ENCODE measurements at regions not wholly inside any gene's neighbourhood (a gene's known extent, or its start where the extent isn't known, plus 50 kb on each side); places are given as distances from the start of the nearest gene placed in this dataset.

- no peak overlapping the region for H3K9ac ChIP-seq (ENCODE audit: extremely low read depth, insufficient read length, low read length)
- no peak overlapping the region for H2BK20ac ChIP-seq (ENCODE audit: low read depth, low read length, poor library complexity, severe bottlenecking)
- H3K18ac ChIP-seq (ENCODE audit: insufficient read length, low read depth, low read length): no peak overlapping the region
- H2BK120ac ChIP-seq (ENCODE audit: low read depth, low read length, poor library complexity, severe bottlenecking): no peak overlapping the region
- no peaks in the 10 kb centered on the region for H4K20me1 ChIP-seq (ENCODE audit: control insufficient read depth, insufficient read depth, insufficient read length)
- no peak overlapping the region for H2AFZ ChIP-seq (ENCODE audit: low read length)
- no peaks in the 10 kb centered on the region for H3K9me3 ChIP-seq (ENCODE audit: control insufficient read depth, low read depth, low read length)
- WGBS (ENCODE audit: extremely low coverage, insufficient read length, low lambda C conversion rate): no CpG with 5 or more reads among the region's 1 CpG
- H3K79me2 ChIP-seq (ENCODE audit: insufficient read depth, low read length): 0 out of 2 replicates have a peak, but pooled peaks cover under 1% of the 10 kb centered on the region
- H3K27ac ChIP-seq (ENCODE audit: insufficient read length, low read depth, low read length): no peak overlapping the region
- no peak for TF ChIP-seq CTCF (conservative IDR thresholded peaks at IDR 0.05)
- H3K14ac ChIP-seq (ENCODE audit: insufficient read depth, low read length): no peak overlapping the region
- no peaks in the 10 kb centered on the region for H3K27me3 ChIP-seq (ENCODE audit: insufficient read depth, low read length)
- H3K23ac ChIP-seq (ENCODE audit: insufficient read length, low read depth, low read length): no peak overlapping the region
- peaks cover 2% of the 10 kb centered on the region; the same call in 1 of the 2 replicates for H3K27me3 Mint-ChIP-seq (ENCODE audit: low read depth)
- H2BK5ac ChIP-seq (ENCODE audit: insufficient read length, low read length): no peak overlapping the region
- no peaks in the 10 kb centered on the region for H3K9me3 Mint-ChIP-seq
- H4K91ac ChIP-seq (ENCODE audit: insufficient read length, low read depth, low read length): no peak overlapping the region
- H3K23me2 ChIP-seq (ENCODE audit: insufficient read length, low read depth, low read length, poor library complexity, severe bottlenecking): no peaks in the 10 kb centered on the region
- H3T11ph ChIP-seq (ENCODE audit: low read length): no peak overlapping the region
- peaks cover 13 to 16% of the 10 kb centered on the region in 2 experiments for H3K4me1 Mint-ChIP-seq
- no peak overlapping the region for H2AK5ac ChIP-seq (ENCODE audit: insufficient read length, low read length)
- H3K27ac Mint-ChIP-seq: 0 out of 7 replicates have a peak overlapping the region, but pooled peaks of 1 of the 3 experiments have one; percentile 40
- H4K5ac ChIP-seq (ENCODE audit: insufficient read length, low read depth, low read length): no peak overlapping the region
- H2BK12ac ChIP-seq (ENCODE audit: insufficient read length, low read depth, low read length): no peak overlapping the region
- no peak overlapping the region for H2BK15ac ChIP-seq (ENCODE audit: low read depth, low read length)
- H3K56ac ChIP-seq (ENCODE audit: insufficient read length, low read depth, low read length): no peak overlapping the region
- no peak overlapping the region for H3K4ac ChIP-seq (ENCODE audit: low read depth, low read length)
- H3K4me2 ChIP-seq (ENCODE audit: insufficient read depth, insufficient read length, low read length): no peak overlapping the region
- DNase-seq: no peak
- H4K8ac ChIP-seq (replicated peaks; ENCODE audit: insufficient read length, low read depth, low read length): no peak overlapping the region
- peaks cover 8% of the 10 kb centered on the region; the same call in 1 of the 2 replicates for H3K4me1 ChIP-seq (ENCODE audit: insufficient read depth, low read length)
- H3K79me1 ChIP-seq (ENCODE audit: insufficient read depth, low read depth, low read length, poor library complexity, severe bottlenecking): no peaks in the 10 kb centered on the region
- peaks cover 0 to 1% (median 0%) of the 10 kb centered on the region in 3 experiments; a peak in 1 of 7 replicates for H3K36me3 Mint-ChIP-seq (ENCODE audit: insufficient read depth in 1 of 3, low read depth in 3 of 3)
- H3K4me3 Mint-ChIP-seq: no peak overlapping the region
Measured at GRCh38 chr1:232441036-232441411, 188.9 kb downstream of the SIPA1L2 start.
